ENCODE measurements at regions not wholly inside any gene's neighbourhood (a gene's known extent, or its start where the extent isn't known, plus 50 kb on each side); places are given as distances from the start of the nearest gene placed in this dataset.

- TF ChIP-seq CTCF (IDR thresholded peaks at IDR 0.05) (no peak), POLR2A (IDR thresholded peaks at IDR 0.05) (no peak)
These were observed 89.8 kb downstream of the PTTG1 start for GRCh38 chr5:160511280-160511929.
